ENCODE measurements at regions not wholly inside any gene's neighbourhood (a gene's known extent, or its start where the extent isn't known, plus 50 kb on each side); places are given as distances from the start of the nearest gene placed in this dataset.

GRCh38 chr3:82977871-82978270, 1216.4 kb upstream of the GBE1 start:
- POLR2A ChIA-PET (ENCODE audit: low non-redundant PET), result no interaction called here
- CTCF ChIA-PET, result no interaction called here
- no peak overlapping the region for H3K27ac ChIP-seq
- no peak for DNase-seq (ENCODE audit: low spot score)
- TF ChIP-seq CTCF (conservative IDR thresholded peaks at IDR 0.05; ENCODE audit: low read depth), result no peak

GRCh38 chr3:82973791-82974190, 1212.3 kb upstream of the GBE1 start:
- no peak for TF ChIP-seq CTCF (conservative IDR thresholded peaks at IDR 0.05; ENCODE audit: low read depth)
- H3K27ac ChIP-seq, result no peak overlapping the region
- DNase-seq (ENCODE audit: low spot score), result no peak
- POLR2A ChIA-PET (ENCODE audit: low non-redundant PET), result no interaction called here
- CTCF ChIA-PET, result no interaction called here

GRCh38 chr3:82960379-82960778, 1198.9 kb upstream of the GBE1 start:
- POLR2A ChIA-PET (ENCODE audit: low non-redundant PET), result no interaction called here
- no peak for TF ChIP-seq CTCF (conservative IDR thresholded peaks at IDR 0.05; ENCODE audit: low read depth)
- CTCF ChIA-PET, result no interaction called here
- no peak for DNase-seq (ENCODE audit: low spot score)
- H3K27ac ChIP-seq, result no peak overlapping the region

- ChIA-PET POLR2A (ENCODE audit: low non-redundant PET) (no interaction called here), CTCF (no interaction called here)
- TF ChIP-seq CTCF (conservative IDR thresholded peaks at IDR 0.05; ENCODE audit: low read depth), result no peak
- DNase-seq (ENCODE audit: low spot score), result no peak
- no peak overlapping the region for H3K27ac ChIP-seq
These were observed 1196.3 kb upstream of the GBE1 start for GRCh38 chr3:82957696-82958095.

GRCh38 chr3:82957079-82957478, 1195.6 kb upstream of the GBE1 start:
- TF ChIP-seq CTCF (conservative IDR thresholded peaks at IDR 0.05; ENCODE audit: low read depth), result no peak
- DNase-seq (ENCODE audit: low spot score), result no peak
- ChIA-PET POLR2A (ENCODE audit: low non-redundant PET) (no interaction called here), CTCF (no interaction called here)
- H3K27ac ChIP-seq, result no peak overlapping the region

GRCh38 chr3:82954486-82954885, 1193.0 kb upstream of the GBE1 start:
- H3K27ac ChIP-seq, result no peak overlapping the region
- DNase-seq (ENCODE audit: low spot score), result no peak
- ChIA-PET CTCF (no interaction called here), POLR2A (ENCODE audit: low non-redundant PET) (no interaction called here)
- TF ChIP-seq CTCF (conservative IDR thresholded peaks at IDR 0.05; ENCODE audit: low read depth), result no peak

GRCh38 chr3:82942041-82942440, 1180.6 kb upstream of the GBE1 start:
- ChIA-PET POLR2A (ENCODE audit: low non-redundant PET) (no interaction called here), CTCF (no interaction called here)
- no peak for DNase-seq (ENCODE audit: low spot score)
- H3K27ac ChIP-seq, result no peak overlapping the region
- TF ChIP-seq CTCF (conservative IDR thresholded peaks at IDR 0.05; ENCODE audit: low read depth), result no peak

Data from RWPE1 (cell line).